ENCODE measurements at regions not wholly inside any gene's neighbourhood (a gene's known extent, or its start where the extent isn't known, plus 50 kb on each side); places are given as distances from the start of the nearest gene placed in this dataset. TPM values are rescaled to one million over a fixed set of nuclear protein-coding genes. Genes with fewer than 3 reads are reported as not detected.

GRCh38 chr12:31785318-31785717, 56.5 kb upstream of the AMN1 start:
- FAIRE-seq = no peak
- no peak for DNase-seq (ENCODE audit: low spot score in 2 of 2)

GRCh38 chr12:31783996-31784645, 55.3 kb upstream of the AMN1 start:
- no peak for DNase-seq (ENCODE audit: low spot score in 2 of 2)
- FAIRE-seq = no peak

GRCh38 chr12:31783556-31783955, 54.7 kb upstream of the AMN1 start:
- DNase-seq (ENCODE audit: low spot score in 2 of 2) (no peak), FAIRE-seq (no peak)

GRCh38 chr12:31781894-31782540, 53.2 kb upstream of the AMN1 start:
- no peak for DNase-seq (ENCODE audit: low spot score in 2 of 2)
- FAIRE-seq = no peak

GRCh38 chr12:31780096-31780495, 51.3 kb upstream of the AMN1 start:
- FAIRE-seq (no peak), DNase-seq (ENCODE audit: low spot score in 2 of 2) (no peak)

- no peak for FAIRE-seq
- no peak for DNase-seq (ENCODE audit: low spot score in 2 of 2)
Observed at GRCh38 chr12:31778687-31779086, 49.9 kb upstream of the AMN1 start.

Small RNA genes in the stretch of these regions (small RNA-seq; reads per million reads assigned to genes)
- gene RF00402 (not detected), gene RNU6-1069P (not detected)
